Gastroesophageal sphincter (tissue), 4 donors: ENCODE measurements at regions not wholly inside any gene's neighbourhood (a gene's known extent, or its start where the extent isn't known, plus 50 kb on each side); places are given as distances from the start of the nearest gene placed in this dataset.

Experiments
- ATAC-seq: fragments of 150-250 bp; one replicate; pipeline ENCODE4 v1.9.1; 2016; ENCODE audit warnings: mild to moderate bottlenecking, moderate library complexity
- H3K27ac ChIP-seq, 4 donors: fragments of 200-600 bp; sonication (generic) in 3 of 4; 1 replicate in 3 of 4; 2 replicates in 1 of 4; pipeline ENCODE4 v1.5.1; 2016 to 2019
- H3K27me3 ChIP-seq: fragments of 200-600 bp; sonication (generic); one replicate; pipeline ENCODE4 v1.5.1; 2019
- H3K36me3 ChIP-seq, 2 donors: fragments of 200-600 bp; sonication (generic); one replicate each; pipeline ENCODE4 v1.5.1; 2019; ENCODE audit warnings: control low read depth in 1 of 2
- H3K4me1 ChIP-seq, 3 donors: fragments of 200-600 bp; sonication (generic); 1 replicate in 2 of 3; 2 replicates in 1 of 3; pipeline ENCODE4 v1.5.1; 2016 to 2019; ENCODE audit warnings: control low read depth in 2 of 3
- H3K4me3 ChIP-seq, 2 donors: fragments of 200-600 bp; sonication (generic); one replicate each; pipeline ENCODE4 v1.5.1; 2019; ENCODE audit warnings: mild to moderate bottlenecking in 1 of 2, moderate library complexity in 1 of 2
- H3K9me3 ChIP-seq, 3 donors: fragments of 200-600 bp; sonication (generic); one replicate each; pipeline ENCODE4 v1.5.1; 2017 to 2019; ENCODE audit warnings: control low read depth in 2 of 3
- CTCF ChIP-seq, 4 experiments: fragments of 200-600 bp in 2 of 4; fragments of 450-650 bp in 2 of 4; sonication (generic) in 1 of 4; IDR thresholded peaks; one replicate each; pipeline ENCODE4 v1.5.1; 2017 to 2019; ENCODE audit warnings: antibody characterized with exemption in 4 of 4, mild to moderate bottlenecking in 2 of 4, moderate library complexity in 2 of 4
- EP300 ChIP-seq: sonication (generic); formaldehyde crosslinking; IDR thresholded peaks from one replicate; pipeline ENCODE4 v1.6.1; 2017; ENCODE audit warnings: antibody characterized with exemption, mild to moderate bottlenecking
- POLR2A ChIP-seq, 2 donors: fragments of 450-650 bp; IDR thresholded peaks; one replicate each; pipeline ENCODE4 v1.6.1; 2017; ENCODE audit warnings: antibody characterized with exemption in 2 of 2, mild to moderate bottlenecking in 2 of 2, moderate library complexity in 1 of 2
- POLR2AphosphoS5 ChIP-seq: sonication (generic); formaldehyde crosslinking; IDR thresholded peaks from one replicate; pipeline ENCODE4 v1.6.1; 2017; ENCODE audit warnings: antibody characterized with exemption
- WGBS, 2 donors: methylation state at CpG; one replicate each; pipeline ENCODE4 v1.1.5; 2018; ENCODE audit warnings: low coverage in 1 of 2; 5-methylcytosine and 5-hydroxymethylcytosine counted together

GRCh38 chr14:101363880-101364391 is 197.4 kb upstream of the DIO3 start:
- WGBS, 2 donors, result 65 to 81% methylated on average over 4 to 7 of the region's 16 CpGs
- H3K36me3 ChIP-seq, result no peaks in the 10 kb centered on the region
- no peaks in the 10 kb centered on the region for H3K9me3 ChIP-seq
- H3K27me3 ChIP-seq, result peaks cover 8% of the 10 kb centered on the region
- H3K4me3 ChIP-seq, result no peak overlapping the region
- peaks cover 0 to 68% (median 1%) of the 10 kb centered on the region in 3 donors for H3K4me1 ChIP-seq
- H3K27ac ChIP-seq, result peak overlapping the region; percentile 35 to 85 (median 77)
- TF ChIP-seq POLR2A (IDR thresholded peaks at IDR 0.05) (no peak), EP300 (no peak), POLR2AphosphoS5 (no peak)
- ATAC-seq, result no peak

GRCh38 chr14:101364503-101365328 is 196.6 kb upstream of the DIO3 start:
- Histone ChIP-seq H3K9me3 (no peaks in the 10 kb centered on the region), H3K36me3 (no peaks in the 10 kb centered on the region), H3K27ac (peak overlapping the region; percentile 65 to 85 (median 77)), H3K4me3 (peak overlapping the region in 1 of 2 donors; percentile 24), H3K27me3 (peaks cover 8% of the 10 kb centered on the region), H3K4me1 (peaks cover 0 to 60% (median 0%) of the 10 kb centered on the region in 3 donors)
- TF ChIP-seq POLR2A (IDR thresholded peaks at IDR 0.05) (peak in 1 of 2 donors; percentile 40), CTCF (IDR thresholded peaks at IDR 0.05) (no peak), EP300 (no peak), POLR2AphosphoS5 (peak; percentile 81)
- 13 to 68% methylated on average over 4 to 6 of the region's 42 CpGs for WGBS, 2 donors
- ATAC-seq, result peak; percentile 68

GRCh38 chr14:101365329-101366158 is 195.8 kb upstream of the DIO3 start:
- TF ChIP-seq POLR2AphosphoS5 (no peak), EP300 (no peak), CTCF (IDR thresholded peaks at IDR 0.05) (no peak), POLR2A (IDR thresholded peaks at IDR 0.05) (no peak)
- Histone ChIP-seq H3K27me3 (peaks cover 8% of the 10 kb centered on the region), H3K36me3 (no peaks in the 10 kb centered on the region), H3K4me3 (peak overlapping the region in 1 of 2 donors; percentile 24), H3K27ac (peak overlapping the region; percentile 65 to 85 (median 77)), H3K9me3 (no peaks in the 10 kb centered on the region), H3K4me1 (peaks cover 0 to 52% (median 0%) of the 10 kb centered on the region in 3 donors)
- ATAC-seq, result peak; percentile 2
- 60 to 80% methylated on average over 3 of the region's 20 CpGs for WGBS, 2 donors

- H3K27ac ChIP-seq, result no peak overlapping the region
- peaks cover 0 to 42% (median 0%) of the 10 kb centered on the region in 3 donors for H3K4me1 ChIP-seq
- TF ChIP-seq EP300, result no peak
- TF ChIP-seq POLR2AphosphoS5, result no peak
- no peak for TF ChIP-seq CTCF (IDR thresholded peaks at IDR 0.05)
- TF ChIP-seq POLR2A (IDR thresholded peaks at IDR 0.05), result no peak
- no peaks in the 10 kb centered on the region for H3K9me3 ChIP-seq
- ATAC-seq, result no peak
- no peaks in the 10 kb centered on the region for H3K36me3 ChIP-seq
- H3K27me3 ChIP-seq, result peaks cover 14% of the 10 kb centered on the region
- H3K4me3 ChIP-seq, result no peak overlapping the region
- WGBS, 2 donors, result 49 to 87% methylated on average over 5 to 6 of the region's 23 CpGs
These were observed 193.7 kb upstream of the DIO3 start for GRCh38 chr14:101367421-101368261.
